ENCODE measurements at regions not wholly inside any gene's neighbourhood (a gene's known extent, or its start where the extent isn't known, plus 50 kb on each side); places are given as distances from the start of the nearest gene placed in this dataset.

DNA sequence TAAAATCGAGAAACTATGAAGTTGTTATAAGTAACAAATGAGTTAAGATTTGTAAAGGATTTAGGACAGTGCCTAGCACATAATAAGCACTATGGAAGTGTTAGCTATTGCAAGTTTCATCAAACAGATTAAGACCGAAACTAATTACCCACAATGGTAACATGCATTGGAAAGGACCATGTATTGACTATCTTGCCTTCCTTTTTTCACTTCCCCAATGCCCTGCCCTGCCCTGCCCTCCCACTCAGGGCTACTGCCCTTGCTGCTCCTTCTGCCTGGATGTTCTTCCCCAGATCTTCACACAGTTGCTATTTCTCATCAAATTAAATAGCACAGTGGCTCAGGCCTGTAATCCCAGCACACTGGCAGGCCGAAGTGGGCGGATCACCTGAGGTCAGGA is 202.1 kb upstream of the PSMD7 start:
- DNase-seq = no peak

DNA sequence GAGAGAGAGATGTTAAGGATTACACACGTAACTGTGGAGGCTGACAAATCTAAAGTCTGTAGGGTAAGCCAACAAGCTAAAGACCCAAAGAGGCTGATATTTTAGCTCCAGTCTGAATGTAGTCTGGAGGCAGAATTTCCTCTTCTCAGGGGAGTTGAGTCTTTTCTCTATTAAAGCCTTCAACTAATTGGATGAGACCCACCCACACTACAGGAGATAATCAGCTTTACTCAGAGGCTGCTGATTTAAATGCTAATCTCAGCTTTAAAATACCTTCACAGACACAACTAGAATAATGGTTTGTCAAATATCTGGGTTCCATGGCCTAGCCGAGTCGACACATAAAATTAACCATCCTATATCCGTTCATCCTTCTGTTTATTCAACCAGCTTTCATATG is 204.3 kb upstream of the PSMD7 start:
- DNase-seq = no peak

DNA sequence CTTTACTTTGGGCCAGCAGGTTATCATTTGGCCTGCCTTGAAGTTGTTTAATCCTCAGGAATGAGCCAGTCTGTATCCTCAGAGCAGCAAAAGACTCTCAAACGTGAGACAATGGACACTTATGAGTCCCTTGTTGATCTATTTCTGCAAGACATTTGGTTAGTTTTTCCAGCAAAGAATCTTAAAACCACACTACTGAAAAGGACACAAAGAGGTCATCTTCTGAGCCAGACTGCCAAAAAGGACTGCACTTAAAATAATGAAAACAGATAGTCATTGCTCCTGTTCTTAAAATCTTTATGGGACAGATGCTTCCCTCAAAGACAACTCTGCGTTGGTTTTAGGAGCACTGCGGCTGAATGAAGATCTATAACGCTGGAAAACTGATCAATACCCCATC is 205.7 kb upstream of the PSMD7 start:
- no peak for DNase-seq

DNA sequence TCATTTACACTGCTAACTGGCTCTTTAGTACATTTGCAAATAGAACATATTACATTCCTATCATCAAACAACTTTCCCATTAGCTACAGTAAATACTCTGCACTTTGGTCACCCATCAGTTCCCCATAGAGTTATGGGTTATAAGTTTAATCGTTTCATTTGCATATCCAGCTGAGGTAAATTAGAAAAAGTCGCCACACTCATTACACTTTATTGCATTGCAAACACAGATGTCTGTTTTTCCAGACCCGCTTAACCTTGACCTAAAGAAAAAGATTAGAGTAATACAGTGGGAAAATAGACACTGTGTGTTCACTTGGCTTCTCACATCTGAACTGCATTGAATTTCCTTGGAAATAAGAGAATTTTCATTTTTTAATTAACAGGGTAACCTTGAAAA is 213.1 kb upstream of the PSMD7 start:
- no peak for DNase-seq

DNA sequence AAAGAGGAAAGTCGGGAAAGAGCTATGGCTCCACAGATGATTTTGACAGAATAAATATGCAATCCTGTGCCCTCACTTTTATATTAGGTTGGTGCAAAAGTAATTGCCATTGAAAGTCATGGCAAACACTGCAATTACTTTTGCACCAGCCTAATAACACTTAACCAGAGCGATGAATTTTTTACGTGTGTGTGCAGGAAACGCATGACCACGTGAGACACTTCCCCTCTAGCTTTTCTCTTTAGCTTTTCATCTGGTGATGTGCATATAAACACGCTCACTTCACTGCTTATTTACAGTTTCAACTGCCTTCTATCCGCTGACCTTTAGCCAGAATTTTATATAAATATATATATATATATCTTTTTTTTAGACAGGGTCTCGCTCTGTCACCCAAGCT is 216.3 kb upstream of the PSMD7 start:
- no peak for DNase-seq

DNA sequence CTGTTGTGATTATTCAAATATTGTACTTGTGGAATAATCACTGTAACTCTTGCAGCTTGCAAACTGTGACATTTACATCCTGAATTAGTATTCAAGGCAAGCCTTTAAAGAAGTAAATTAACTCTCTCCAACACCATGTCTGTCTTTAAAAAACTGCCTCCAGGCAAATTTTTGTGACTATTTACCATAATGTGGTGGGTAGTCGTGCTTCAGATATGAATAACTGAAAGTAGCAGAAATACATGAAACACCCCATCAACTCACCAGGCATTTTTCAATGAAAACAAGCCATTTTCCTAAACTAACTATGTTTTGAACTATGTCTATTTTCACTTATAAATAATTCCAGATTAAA is 217.4 kb upstream of the PSMD7 start:
- DNase-seq = no peak

DNA sequence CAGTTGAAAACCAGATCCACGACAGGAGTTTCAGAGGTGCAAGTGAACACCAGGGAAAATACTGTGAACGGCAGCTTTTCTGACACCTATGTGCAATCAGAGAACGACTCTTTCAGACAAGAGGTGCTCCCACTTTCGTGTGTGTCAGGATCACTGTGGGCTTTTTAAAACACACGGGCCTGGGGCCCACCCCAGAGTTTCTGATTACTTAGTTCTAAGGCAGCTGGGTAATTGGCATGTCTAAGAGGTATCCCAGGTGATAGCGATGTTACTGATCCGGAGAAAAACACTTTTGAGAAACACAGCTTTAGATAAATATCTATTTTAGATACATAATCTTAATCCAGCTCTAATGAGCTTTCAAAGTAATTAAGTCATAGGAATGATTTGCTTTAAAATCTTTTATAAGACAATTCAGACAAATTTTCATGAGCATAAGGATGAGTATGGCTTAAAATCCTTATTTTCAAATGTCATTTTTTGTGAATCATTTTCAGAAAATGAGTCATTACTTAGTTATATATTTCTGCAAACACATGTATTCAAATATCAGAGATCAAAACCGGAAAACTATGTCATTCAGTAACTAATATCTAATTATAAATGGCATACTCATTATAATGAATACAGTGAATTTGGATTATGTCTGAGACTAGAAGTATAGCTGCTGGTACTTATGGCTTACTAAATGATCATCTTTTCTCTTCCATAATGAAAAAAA is 217.9 kb upstream of the PSMD7 start:
- no peak for DNase-seq

DNA sequence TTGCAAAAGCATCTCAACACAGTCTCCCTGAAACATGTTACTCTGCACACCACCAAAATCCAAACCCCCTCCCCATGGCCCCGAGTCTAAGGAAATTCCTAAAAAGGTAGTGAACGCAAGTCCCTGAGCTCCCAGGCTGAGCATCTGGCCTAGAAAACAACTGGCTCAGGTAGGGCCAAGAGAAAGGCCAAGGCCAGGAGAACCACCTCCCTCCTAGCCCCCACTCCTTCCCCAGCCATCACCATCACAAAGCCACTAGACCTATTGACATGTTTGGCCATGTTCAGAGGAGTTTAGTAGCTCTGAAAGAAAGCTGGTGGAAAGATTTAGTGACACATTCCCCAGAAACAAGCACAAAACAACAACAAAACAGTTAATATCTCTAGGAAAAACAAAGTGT is 220.0 kb upstream of the PSMD7 start:
- DNase-seq = no peak

DNA sequence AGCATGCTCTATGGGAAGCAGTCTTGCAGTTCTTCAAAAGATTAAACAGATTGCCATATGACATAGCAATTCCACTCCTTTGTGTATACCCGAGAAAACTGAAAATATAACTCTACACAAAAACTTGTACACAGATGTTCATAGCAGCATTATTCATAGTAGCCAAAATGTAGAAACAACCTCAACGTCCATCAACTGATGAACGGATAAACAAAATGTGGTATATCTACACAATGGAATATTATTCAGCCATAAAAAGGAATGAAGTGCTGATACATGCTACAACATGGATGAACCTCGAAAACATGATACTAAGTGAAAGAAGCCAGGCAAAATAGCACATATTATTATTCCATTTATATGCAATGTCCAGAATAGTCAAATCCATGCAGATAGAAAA is 221.2 kb upstream of the PSMD7 start:
- no peak for DNase-seq

DNA sequence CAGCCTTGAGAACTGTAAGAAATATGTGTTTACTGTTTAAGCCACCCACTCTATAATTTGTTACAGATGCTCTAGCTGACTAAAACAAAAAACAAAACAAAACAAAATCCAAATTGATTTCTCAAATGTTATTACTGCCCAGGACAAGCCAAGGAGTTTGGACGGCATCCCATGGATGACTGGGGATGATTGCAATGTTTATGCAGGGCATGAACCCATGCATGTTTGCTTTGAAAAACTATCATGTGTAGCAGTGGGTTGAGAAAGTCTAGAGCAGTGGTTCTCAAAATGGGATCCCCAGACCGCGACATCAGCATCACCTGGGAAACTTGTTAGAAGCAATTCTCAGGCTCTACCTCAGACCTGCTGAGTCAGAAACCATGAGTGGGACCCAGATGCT is 223.2 kb upstream of the PSMD7 start:
- no peak for DNase-seq

DNA sequence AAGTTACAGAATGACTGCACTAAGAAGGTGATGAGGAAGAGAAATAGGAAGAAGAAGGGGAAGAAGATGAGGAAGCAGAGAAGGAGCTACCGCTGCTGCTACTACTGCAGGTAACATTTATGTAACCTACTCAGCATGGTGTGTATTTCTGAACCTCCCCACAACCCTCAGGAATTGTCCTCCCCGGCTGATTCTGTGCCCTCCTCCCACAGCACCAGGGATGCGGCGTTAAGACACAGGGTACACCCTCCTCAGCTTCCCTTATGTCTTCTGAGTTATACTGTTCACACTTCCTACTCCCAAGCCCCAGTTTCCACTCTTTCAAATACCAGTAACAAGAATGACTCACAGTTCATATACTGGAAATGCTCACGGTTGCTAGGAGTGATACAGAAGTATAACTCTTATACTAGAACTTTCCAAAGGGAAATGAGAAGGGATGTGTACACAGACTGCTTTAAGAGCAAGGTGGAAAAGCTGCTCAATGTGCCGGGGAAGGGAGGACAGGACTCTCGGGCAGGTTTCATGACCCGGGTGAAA is 224.5 kb upstream of the PSMD7 start:
- no peak for DNase-seq

DNA sequence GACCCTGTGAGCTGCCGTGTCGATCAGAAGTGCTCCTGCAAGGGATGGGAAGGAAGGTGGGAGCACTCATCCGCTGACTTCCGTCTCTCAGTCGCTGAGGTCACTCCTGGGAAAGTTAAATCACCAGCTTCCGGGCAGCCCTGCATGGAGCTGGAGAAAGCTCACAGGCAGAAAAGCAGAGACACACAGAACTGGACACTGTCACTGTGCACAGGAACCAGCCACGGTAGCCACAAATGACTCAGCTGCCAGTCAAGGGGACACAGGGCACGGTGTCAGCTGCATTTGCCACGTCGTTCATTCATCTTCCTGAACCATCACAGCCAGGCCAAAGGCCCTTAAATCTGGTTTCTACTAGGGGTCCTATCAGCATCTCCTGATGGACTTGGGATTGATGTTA is 226.4 kb upstream of the PSMD7 start:
- DNase-seq = no peak

DNA sequence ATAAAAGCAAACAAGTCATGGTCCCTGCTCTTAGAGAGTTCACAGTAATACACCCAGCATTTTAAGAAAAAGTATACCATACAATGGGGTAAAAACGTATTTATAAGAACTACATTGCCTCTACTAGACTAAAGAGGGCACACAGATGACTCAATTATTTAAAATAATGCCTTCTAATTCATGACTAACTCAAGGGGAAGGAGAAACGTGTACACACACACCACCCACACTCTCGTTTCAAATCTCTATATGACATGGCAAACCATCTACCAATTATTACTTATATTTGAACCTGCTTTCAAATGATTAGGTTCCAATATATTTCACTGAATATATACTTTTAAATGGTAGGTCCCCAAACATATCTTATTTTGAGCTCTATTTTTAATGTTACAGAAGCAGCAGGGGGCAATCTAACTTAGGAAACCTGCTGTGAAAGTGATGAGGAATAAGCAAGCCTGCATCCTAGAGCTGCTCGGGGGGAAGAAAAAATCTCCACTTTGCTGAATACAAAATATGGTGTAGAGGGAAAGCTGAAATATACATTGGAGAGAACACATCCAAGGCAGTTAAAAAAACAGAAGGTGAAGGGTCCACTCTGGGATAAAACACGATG is 232.4 kb upstream of the PSMD7 start:
- DNase-seq = no peak

DNA sequence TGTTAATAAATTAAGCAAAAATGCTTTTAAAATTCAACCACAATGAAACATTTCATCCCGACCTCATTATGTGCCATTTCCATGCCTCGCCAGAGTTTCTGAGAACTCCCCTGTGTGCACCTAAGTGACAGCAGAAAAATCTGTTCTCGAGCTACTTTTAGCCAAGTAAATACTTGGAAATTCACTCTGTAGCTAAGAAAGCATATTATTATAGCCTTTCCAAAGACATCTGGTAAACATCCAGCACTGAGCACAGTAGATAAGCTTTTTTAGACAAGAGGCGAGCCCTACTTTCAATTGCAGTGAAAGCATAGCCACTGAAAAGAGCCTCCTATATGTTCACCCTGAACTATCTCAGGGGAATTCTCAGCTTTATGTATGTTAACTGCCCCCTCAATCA is 242.8 kb upstream of the PSMD7 start:
- no peak for DNase-seq

DNA sequence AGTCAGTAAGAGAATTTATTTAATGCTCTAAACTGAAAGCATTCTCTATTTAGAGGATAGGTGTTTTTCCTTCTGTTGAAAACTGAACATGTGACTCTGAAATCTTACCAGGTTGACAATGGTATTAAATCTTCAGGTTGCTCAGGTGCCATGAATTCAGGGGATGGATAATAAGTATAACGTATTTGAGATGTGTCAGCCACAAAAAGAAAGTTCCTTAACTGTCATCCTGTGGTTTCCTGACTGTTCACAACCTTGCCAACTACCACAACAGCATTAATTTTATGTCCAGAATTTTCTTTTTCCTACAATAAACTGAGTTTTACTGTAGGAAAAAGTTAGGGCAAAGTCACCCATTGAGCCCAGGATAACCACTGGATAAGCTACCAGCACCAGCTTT is 243.3 kb upstream of the PSMD7 start:
- no peak for DNase-seq

DNA sequence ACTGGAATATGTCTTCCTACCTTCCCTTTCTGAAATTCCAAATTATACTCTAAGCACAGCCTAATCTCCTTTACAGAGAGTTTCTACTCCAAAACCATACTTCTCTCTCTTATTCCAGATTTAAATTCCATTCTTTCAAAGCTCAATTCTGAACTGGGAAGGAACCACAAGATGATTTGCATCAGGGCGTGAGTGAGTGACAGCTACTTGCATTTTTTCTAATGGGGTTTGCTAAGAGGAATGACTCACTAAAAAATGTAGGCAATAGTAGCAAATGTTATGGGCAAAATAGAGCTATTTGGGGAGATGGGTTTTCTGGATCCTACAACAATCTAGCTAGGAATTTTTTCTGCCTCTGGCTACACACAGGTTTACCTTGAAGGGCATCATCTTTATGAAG is 244.6 kb upstream of the PSMD7 start:
- no peak for DNase-seq

DNA sequence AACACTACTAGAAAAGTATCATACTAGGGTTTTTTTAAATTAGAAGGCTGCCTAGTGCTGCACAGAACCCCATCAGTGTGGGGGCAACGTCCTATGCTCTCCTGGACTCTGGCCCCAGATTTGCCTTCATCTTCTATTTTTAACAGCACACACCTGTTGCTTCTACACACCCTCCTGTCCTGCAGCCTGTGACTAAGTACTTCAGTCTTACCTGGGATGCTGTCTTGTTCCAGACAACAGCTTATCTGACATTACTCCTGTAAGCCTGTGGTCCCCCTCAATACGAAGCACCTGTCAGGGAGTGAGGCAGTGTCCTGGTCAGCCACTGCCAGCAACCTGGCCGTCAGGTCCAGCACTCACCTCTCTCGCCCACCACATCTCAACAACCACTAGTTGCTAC is 247.6 kb upstream of the PSMD7 start:
- no peak for DNase-seq

DNA sequence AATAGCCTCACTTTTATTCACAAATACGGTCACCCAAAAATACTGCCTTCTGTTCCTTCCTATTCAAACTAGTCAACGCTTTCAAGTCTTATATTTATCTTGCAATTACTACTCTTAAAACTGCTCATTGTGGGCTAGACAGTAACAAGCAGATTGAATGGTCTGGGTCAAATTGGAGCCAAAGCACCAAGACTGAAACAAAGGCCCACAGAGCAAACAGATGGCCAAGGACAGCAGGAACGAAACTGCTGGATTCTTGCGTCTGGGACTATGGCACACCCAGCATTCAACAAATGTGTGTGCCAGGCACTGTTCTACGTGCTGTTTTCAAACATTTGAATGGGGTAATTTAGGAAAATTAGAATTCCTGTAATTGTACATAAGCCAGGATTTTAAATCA is 250.1 kb upstream of the PSMD7 start:
- DNase-seq = no peak

DNA sequence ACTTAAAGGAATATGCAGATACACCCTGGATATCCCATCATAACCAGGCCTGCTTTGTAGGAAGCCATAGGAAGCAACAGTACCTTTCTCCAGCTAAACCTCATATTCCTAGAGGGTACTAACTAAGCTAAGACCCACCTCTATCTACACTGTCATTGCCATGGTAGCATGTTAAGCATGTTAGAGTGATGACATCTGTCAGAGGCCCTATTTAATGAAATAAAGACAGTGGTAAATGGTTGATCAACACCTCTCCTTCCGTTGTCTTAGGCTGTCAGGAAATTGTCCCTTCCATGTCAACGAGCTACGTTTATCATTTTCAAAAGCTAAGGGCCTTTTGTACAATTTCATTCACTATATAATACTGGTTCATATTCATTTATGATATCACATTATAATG is 251.1 kb upstream of the PSMD7 start:
- no peak for DNase-seq

DNA sequence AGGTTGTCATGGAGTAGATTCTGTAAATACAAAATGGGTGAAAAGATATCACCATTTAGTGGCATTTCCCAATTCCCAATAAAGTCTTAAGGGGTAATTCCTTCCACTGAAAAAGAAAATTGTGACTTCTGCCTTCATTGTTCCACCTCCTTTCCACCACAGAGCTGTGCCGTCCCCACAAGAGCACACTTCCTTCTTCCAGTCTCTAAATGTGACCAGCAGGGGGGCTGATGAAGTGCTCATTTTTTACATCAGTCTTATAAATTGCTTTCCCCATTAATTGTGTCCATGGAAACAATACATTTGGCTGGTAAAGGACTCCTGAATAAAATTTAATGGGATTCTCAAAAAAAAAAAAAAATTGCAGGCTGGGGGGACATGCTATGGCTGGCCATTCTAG is 260.8 kb upstream of the PSMD7 start:
- peak in 1 of 2 experiments; percentile 21 for DNase-seq

DNA sequence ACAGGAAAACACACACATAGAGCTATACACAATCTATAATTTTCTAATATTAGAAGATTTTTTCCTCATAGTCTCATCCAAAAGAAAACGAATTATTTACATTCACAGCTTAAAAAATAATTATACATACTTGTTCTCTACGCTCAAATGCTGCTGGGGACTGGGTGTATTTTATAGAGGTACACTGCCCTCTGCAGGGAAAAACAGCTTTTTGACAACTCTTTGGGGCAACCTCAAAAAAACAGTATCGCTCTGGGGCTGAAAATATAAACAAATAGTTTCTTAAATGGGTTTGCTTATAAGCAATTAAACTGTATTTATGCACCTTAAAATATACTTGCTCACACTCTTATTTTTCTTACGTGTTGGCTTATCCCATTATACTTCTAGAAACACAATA is 261.8 kb upstream of the PSMD7 start:
- DNase-seq = peak; percentile 9 to 24

DNA sequence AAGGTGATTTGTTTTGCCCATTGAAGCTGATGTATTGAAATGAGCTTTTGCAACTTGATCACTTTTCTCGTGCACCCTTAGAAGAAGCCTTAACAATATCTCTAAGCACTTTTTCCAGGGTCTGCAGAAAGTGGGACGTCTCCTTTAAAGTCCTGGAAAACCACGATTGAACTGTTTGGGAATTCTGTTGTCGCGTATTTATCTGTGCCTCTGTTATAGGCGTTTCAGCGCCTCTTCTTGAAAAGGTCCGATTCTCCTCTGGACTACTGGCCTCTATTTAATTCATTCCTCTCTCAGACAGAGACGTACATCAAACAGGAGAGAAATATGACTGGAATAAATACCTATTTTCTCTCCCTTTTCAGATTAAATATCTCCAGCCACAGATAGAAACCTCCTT is 262.4 kb upstream of the PSMD7 start:
- DNase-seq = no peak

DNA sequence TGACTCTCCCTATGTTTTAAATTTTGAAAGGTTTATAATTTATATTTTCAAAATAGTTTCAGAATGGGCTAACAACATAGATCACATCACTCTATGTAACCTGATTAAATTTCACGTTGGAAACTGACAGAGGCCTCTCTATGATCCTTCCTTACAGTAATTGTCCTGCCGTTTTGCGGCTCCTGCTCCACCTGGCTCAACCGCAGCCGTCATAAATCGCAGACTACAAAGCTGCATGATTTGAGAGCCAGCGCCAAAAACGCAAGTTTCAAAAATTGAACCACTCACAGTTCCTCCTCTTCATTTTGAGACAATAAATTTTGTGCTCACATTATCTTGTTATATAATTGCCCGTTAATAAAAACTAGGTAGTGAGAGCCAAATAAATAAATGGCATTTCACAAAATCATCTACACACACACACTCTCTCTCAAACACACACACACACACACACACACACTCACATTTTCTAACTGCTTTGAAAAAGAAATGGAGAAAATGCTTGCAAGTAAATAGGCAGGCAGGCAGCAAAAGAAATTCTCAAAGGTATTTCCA is 263.1 kb upstream of the PSMD7 start:
- peak in 1 of 2 experiments; percentile 9 for DNase-seq

DNA sequence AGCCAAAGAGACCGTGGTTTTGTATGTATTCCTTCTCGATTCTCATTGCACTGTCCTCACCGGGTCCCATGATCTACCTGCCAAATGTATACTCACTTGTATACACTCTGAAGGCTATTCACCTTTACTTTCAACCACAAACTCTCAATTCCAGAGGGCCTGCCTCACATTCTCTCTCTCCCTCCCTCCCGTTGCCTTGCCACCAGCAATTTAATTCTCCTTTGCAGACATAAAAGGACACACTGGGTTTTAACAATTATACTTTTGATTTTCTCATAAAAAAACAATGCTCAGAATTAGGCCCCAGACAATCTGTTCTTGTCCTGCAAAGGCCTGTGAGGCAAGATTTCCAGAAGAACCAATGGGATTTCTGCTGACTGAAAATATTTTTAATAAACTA is 265.1 kb upstream of the PSMD7 start:
- DNase-seq = no peak
